PC-3 (cell line): ENCODE measurements at regions not wholly inside any gene's neighbourhood (a gene's known extent, or its start where the extent isn't known, plus 50 kb on each side); places are given as distances from the start of the nearest gene placed in this dataset.

Experiments used
- ATAC-seq: fragments of 200-7000 bp; cut with Tn5 transposase; 2 replicates; pipeline ENCODE4 v1.9.1; 2020; ENCODE audit warnings: mild to moderate bottlenecking, moderate library complexity
- BruUV-seq: library from RNA; stranded (reverse); fragments of 400-500 nt; replicated peaks from 2 replicates; lab custom pipeline; 2021; lab: Mats Ljungman, UMichigan
- CTCF ChIA-PET: fragments of 300-600 bp; sonication (Branson Sonifier 250); formaldehyde crosslinking; loops from one replicate; lab custom pipeline; 2022; ENCODE audit warnings: antibody characterized with exemption; lab: Charles Lee
- POLR2A ChIA-PET: fragments of 300-600 bp; sonication (Branson Sonifier 250); formaldehyde crosslinking; loops from one replicate; lab custom pipeline; 2022; ENCODE audit warnings: antibody characterized with exemption; ENCODE audit not compliant: unreplicated experiment; lab: Charles Lee
- DNase-seq: peaks from one replicate; pipeline ENCODE4 v3.0.0-alpha.2; 2015
- H2AFZ ChIP-seq: fragments of 300-600 bp; sonication (generic); 2 replicates; pipeline ENCODE4 v1.6.0; 2016; ENCODE audit warnings: antibody characterized with exemption, low read length
- H3F3A ChIP-seq: fragments of 300-600 bp; sonication (generic); one replicate; pipeline ENCODE4 v1.6.0; 2017; ENCODE audit warnings: antibody characterized with exemption, low read length, control low read depth, mild to moderate bottlenecking; ENCODE audit not compliant: unreplicated experiment
- H3K27ac ChIP-seq: fragments of 300-600 bp; sonication (generic); 2 replicates; pipeline ENCODE4 v1.5.1; 2016; ENCODE audit warnings: mild to moderate bottlenecking, low read length
- H3K27me3 ChIP-seq: fragments of 300-600 bp; sonication (generic); 2 replicates; pipeline ENCODE4 v1.6.1; 2016; ENCODE audit warnings: low read length, mixed read lengths
- H3K36me3 ChIP-seq: fragments of 300-600 bp; sonication (generic); 2 replicates; pipeline ENCODE4 v1.6.1; 2016; ENCODE audit warnings: low read depth, mixed run types, low read length, mixed read lengths
- H3K4me1 ChIP-seq: fragments of 300-600 bp; sonication (generic); 2 replicates; pipeline ENCODE4 v1.5.1; 2016; ENCODE audit warnings: low read length; ENCODE audit not compliant: insufficient read depth
- H3K4me2 ChIP-seq: fragments of 300-600 bp; sonication (generic); 2 replicates; pipeline ENCODE4 v1.6.0; 2016; ENCODE audit warnings: low read length
- H3K4me3 ChIP-seq: fragments of 300-600 bp; sonication (generic); 2 replicates; pipeline ENCODE4 v1.5.1; 2016; ENCODE audit warnings: mild to moderate bottlenecking, low read length, mixed read lengths
- H3K79me2 ChIP-seq: fragments of 300-600 bp; sonication (generic); 2 replicates; pipeline ENCODE4 v1.6.1; 2017; ENCODE audit warnings: low read length, mixed read lengths
- H3K9ac ChIP-seq: fragments of 300-600 bp; sonication (generic); 2 replicates; pipeline ENCODE4 v1.6.0; 2016; ENCODE audit warnings: mild to moderate bottlenecking, low read length
- H3K9me2 ChIP-seq: fragments of 300-600 bp; sonication (generic); replicated peaks from 2 replicates; pipeline ENCODE4 v1.6.1; 2016; ENCODE audit warnings: mixed run types, low read length, mixed read lengths
- H3K9me3 ChIP-seq: fragments of 300-600 bp; sonication (generic); 2 replicates; pipeline ENCODE4 v1.6.1; 2016; ENCODE audit warnings: low read length, mixed read lengths
- H4K20me1 ChIP-seq: fragments of 300-600 bp; sonication (generic); 2 replicates; pipeline ENCODE4 v1.6.1; 2016; ENCODE audit warnings: low read length, mixed read lengths
- EZH2 ChIP-seq: fragments of 300-600 bp; sonication (generic); IDR thresholded peaks from one replicate; pipeline ENCODE4 v1.6.1; 2017; ENCODE audit warnings: antibody characterized with exemption, mild to moderate bottlenecking, low read length; ENCODE audit not compliant: unreplicated experiment
- EZH2phosphoT487 ChIP-seq: fragments of 300-600 bp; sonication (generic); IDR thresholded peaks from 2 replicates; pipeline ENCODE4 v1.6.1; 2018; ENCODE audit warnings: mild to moderate bottlenecking, antibody characterized with exemption, low read length, borderline replicate concordance
- intact Hi-C: fragments of 100-400 bp; cut with micrococcal nuclease; formaldehyde crosslinking; loops from 2 replicates; pipeline ENCODE4 v1.9.0; 2023
- TF ChIP-seq, protein P1 (sequence below): fragments of 300-600 bp; sonication (generic); conservative IDR thresholded peaks from 2 replicates; pipeline ENCODE4 v1.5.1; 2017; ENCODE audit warnings: antibody characterized with exemption, low read depth, mild to moderate bottlenecking, low read length

DNA sequence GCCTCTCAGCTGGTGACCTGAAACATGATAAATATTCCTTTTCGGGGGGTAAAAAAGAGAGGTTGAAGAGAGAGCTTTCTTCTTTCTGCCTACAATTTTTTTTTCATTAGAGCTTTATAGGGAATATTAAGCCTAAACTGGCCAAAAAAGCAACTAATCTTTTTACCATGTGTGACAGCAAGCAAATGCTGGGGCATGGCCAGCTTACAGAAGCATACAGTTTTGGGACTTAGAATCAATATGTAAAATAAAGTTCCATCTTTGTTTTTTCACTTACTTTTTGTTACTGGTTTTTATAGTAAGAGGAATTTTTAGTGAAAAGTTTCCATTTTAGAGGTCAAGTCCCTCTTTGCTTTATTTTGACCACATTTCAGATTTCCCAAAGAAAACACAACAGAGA, 301.2 kb upstream of the DEPDC1 start:
- CTCF ChIA-PET: no interaction called here
- H2AFZ ChIP-seq: no peak overlapping the region
- POLR2A ChIA-PET: no interaction called here

DNA sequence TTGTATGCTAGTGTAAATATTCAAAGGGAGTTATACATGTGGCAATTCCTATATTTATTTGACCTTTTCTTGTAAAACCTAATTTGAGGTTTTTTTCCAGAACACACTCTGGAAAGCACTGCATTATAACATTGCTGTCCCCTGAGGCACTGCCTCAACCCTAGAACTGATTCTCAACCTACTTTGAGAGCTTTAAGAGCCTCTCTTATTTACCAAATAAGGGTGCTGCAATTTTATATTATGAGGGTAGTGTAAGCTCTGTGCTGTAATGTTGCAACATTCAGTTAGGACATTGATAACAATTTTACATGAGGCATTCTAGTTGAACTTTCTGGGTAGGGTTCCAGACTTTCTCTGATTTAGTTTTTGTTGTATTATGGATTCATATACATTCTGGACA, 302.2 kb upstream of the DEPDC1 start:
- ChIA-PET CTCF (no interaction called here), POLR2A (no interaction called here)
- Histone ChIP-seq H4K20me1 (no peaks in the 10 kb centered on the region), H3F3A (no peaks in the 10 kb centered on the region), H3K4me3 (no peak overlapping the region), H3K9me2 (no peaks in the 10 kb centered on the region), H3K4me2 (no peak overlapping the region), H2AFZ (no peak overlapping the region), H3K27ac (no peak overlapping the region), H3K9me3 (no peaks in the 10 kb centered on the region), H3K27me3 (peaks cover 8% of the 10 kb centered on the region; the same call in 1 of the 2 replicates), H3K79me2 (no peaks in the 10 kb centered on the region), H3K9ac (no peak overlapping the region), H3K36me3 (no peaks in the 10 kb centered on the region), H3K4me1 (no peaks in the 10 kb centered on the region)
- BruUV-seq: no TSS peak
- ATAC-seq (no peak), DNase-seq (no peak)
- no peak for TF ChIP-seq EZH2
- TF ChIP-seq EZH2phosphoT487: no peak
- TF ChIP-seq, protein P1, sequence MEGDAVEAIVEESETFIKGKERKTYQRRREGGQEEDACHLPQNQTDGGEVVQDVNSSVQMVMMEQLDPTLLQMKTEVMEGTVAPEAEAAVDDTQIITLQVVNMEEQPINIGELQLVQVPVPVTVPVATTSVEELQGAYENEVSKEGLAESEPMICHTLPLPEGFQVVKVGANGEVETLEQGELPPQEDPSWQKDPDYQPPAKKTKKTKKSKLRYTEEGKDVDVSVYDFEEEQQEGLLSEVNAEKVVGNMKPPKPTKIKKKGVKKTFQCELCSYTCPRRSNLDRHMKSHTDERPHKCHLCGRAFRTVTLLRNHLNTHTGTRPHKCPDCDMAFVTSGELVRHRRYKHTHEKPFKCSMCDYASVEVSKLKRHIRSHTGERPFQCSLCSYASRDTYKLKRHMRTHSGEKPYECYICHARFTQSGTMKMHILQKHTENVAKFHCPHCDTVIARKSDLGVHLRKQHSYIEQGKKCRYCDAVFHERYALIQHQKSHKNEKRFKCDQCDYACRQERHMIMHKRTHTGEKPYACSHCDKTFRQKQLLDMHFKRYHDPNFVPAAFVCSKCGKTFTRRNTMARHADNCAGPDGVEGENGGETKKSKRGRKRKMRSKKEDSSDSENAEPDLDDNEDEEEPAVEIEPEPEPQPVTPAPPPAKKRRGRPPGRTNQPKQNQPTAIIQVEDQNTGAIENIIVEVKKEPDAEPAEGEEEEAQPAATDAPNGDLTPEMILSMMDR: no peak
- intact Hi-C loops: no loop called here

More for the DNA sequence above, 301.2 kb upstream of the DEPDC1 start:
- no peak overlapping the region for H3K27ac ChIP-seq
- H3K4me1 ChIP-seq: no peaks in the 10 kb centered on the region
- no peaks in the 10 kb centered on the region for H3K9me2 ChIP-seq
- no peak for DNase-seq
- H3K4me2 ChIP-seq: no peak overlapping the region
- H3K9ac ChIP-seq: no peak overlapping the region
- intact Hi-C loops: no loop called here
- H3K27me3 ChIP-seq: peaks cover 7% of the 10 kb centered on the region; the same call in 1 of the 2 replicates
- H4K20me1 ChIP-seq: no peaks in the 10 kb centered on the region
- H3K4me3 ChIP-seq: no peak overlapping the region
- H3K79me2 ChIP-seq: no peaks in the 10 kb centered on the region
- ATAC-seq: no peak
- BruUV-seq: no TSS peak
- TF ChIP-seq EZH2phosphoT487 (no peak), EZH2 (no peak)
- TF ChIP-seq, protein P1: no peak
- no peaks in the 10 kb centered on the region for H3K36me3 ChIP-seq
- no peaks in the 10 kb centered on the region for H3F3A ChIP-seq
- no peaks in the 10 kb centered on the region for H3K9me3 ChIP-seq

DNA sequence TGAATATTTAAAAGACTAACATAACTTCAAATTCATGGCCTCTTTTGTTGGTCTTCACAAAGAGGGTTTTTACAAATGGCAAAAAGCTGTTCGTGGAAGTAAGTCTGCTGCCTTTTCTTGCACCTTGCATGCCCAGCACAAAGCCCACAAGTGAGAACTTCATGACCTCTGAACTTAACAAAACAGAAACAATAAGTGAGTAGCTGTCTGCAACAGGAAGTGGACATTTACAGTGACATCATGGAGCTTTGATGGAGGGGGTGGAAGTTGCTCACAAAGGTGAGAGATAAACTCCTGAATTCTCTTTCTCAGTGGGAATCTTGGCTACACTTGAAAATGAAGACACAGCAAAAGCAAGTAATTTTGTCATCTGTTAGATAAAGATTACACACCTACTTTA, 303.3 kb upstream of the DEPDC1 start:
- Histone ChIP-seq H3K4me1 (no peaks in the 10 kb centered on the region), H3K4me3 (no peak overlapping the region), H3K36me3 (no peaks in the 10 kb centered on the region), H3K27me3 (peaks cover 8% of the 10 kb centered on the region; the same call in 1 of the 2 replicates), H3K9me3 (no peaks in the 10 kb centered on the region), H2AFZ (no peak overlapping the region), H3K9me2 (no peaks in the 10 kb centered on the region), H3F3A (no peaks in the 10 kb centered on the region), H3K4me2 (no peak overlapping the region), H3K9ac (no peak overlapping the region), H4K20me1 (no peaks in the 10 kb centered on the region), H3K79me2 (no peaks in the 10 kb centered on the region), H3K27ac (no peak overlapping the region)
- no peak for ATAC-seq
- no TSS peak for BruUV-seq
- POLR2A ChIA-PET: no interaction called here
- intact Hi-C loops: no loop called here
- no peak for DNase-seq
- CTCF ChIA-PET: no interaction called here
- no peak for TF ChIP-seq EZH2phosphoT487
- TF ChIP-seq, protein P1: no peak
- TF ChIP-seq EZH2: no peak
